ENCODE measurements at regions not wholly inside any gene's neighbourhood (a gene's known extent, or its start where the extent isn't known, plus 50 kb on each side); places are given as distances from the start of the nearest gene placed in this dataset.

DNA sequence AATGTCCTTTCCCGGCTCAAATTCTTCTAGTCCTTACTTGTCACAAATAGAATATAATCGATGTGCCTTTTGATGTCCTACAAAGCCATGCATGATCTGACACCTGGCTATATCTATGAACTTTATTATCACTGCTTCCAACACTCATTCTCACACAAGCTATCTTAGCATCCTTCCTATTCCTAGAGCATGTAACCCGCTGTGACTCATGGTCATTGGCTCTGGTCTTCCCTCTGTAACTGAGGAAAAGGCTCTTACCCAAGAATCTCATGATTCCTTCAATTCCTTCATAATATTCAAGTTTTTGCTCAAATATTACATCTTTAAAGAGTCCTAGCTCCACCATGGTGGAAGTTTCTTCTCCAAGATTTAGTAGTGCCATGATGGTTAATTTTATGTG lies 480.0 kb upstream of the PAPPA start:
- Histone ChIP-seq H3K4me3 (ENCODE audit: control insufficient read depth in 2 of 3, extremely low read depth in 1 of 3, insufficient read depth in 2 of 3, low read depth in 1 of 3, low read length in 3 of 3) (no peak overlapping the region), H3K27ac (ENCODE audit: control insufficient read depth, insufficient read depth, low read length) (peak overlapping the region; percentile 100), H3K79me2 (ENCODE audit: control insufficient read depth, insufficient read depth, low read length) (no peaks in the 10 kb centered on the region), H3K36me3 (ENCODE audit: control insufficient read depth in 2 of 2, extremely low read depth in 1 of 2, insufficient read depth in 2 of 2, low read length in 2 of 2) (no peaks in the 10 kb centered on the region), H3K9me1 (ENCODE audit: control insufficient read depth, extremely low read depth, insufficient read depth, low read length) (no peaks in the 10 kb centered on the region), H3K4me2 (ENCODE audit: control insufficient read depth, extremely low read depth, insufficient read depth, low read depth, low read length) (peak overlapping the region; percentile 36), H3K4me1 (ENCODE audit: control insufficient read depth, extremely low read depth, insufficient read depth, low read length) (peaks cover 39% of the 10 kb centered on the region), H4K20me1 (ENCODE audit: control insufficient read depth, extremely low read depth, insufficient read depth, low read length) (no peaks in the 10 kb centered on the region), H3K9me3 (ENCODE audit: control insufficient read depth, low read depth, low read length) (no peaks in the 10 kb centered on the region), H2AFZ (ENCODE audit: control insufficient read depth, low read length) (no peak overlapping the region), H3K27me3 (ENCODE audit: control insufficient read depth, extremely low read depth, insufficient read depth, low read length) (no peaks in the 10 kb centered on the region), H3K9ac (ENCODE audit: control insufficient read depth, extremely low read depth, insufficient read depth, low read length) (peak overlapping the region; percentile 86)
- FAIRE-seq: no peak
- dilution Hi-C loops (cut with MboI; ENCODE audit: extremely low pct_ligation_motif_present, low sequenced_read_pairs): no loop called here
- TF ChIP-seq, protein P1, sequence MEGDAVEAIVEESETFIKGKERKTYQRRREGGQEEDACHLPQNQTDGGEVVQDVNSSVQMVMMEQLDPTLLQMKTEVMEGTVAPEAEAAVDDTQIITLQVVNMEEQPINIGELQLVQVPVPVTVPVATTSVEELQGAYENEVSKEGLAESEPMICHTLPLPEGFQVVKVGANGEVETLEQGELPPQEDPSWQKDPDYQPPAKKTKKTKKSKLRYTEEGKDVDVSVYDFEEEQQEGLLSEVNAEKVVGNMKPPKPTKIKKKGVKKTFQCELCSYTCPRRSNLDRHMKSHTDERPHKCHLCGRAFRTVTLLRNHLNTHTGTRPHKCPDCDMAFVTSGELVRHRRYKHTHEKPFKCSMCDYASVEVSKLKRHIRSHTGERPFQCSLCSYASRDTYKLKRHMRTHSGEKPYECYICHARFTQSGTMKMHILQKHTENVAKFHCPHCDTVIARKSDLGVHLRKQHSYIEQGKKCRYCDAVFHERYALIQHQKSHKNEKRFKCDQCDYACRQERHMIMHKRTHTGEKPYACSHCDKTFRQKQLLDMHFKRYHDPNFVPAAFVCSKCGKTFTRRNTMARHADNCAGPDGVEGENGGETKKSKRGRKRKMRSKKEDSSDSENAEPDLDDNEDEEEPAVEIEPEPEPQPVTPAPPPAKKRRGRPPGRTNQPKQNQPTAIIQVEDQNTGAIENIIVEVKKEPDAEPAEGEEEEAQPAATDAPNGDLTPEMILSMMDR (optimal IDR thresholded peaks at IDR 0.05 in 1 of 3, IDR thresholded peaks at IDR 0.05 in 1 of 3, conservative IDR thresholded peaks at IDR 0.05 in 1 of 3; ENCODE audit: extremely low read depth in 1 of 3, insufficient read depth in 2 of 3, low read length in 3 of 3): no peak
- TF ChIP-seq EZH2 (IDR thresholded peaks at IDR 0.05; ENCODE audit: low read length): no peak
- DNase-seq (ENCODE audit: low read depth, low spot score): no peak

DNA sequence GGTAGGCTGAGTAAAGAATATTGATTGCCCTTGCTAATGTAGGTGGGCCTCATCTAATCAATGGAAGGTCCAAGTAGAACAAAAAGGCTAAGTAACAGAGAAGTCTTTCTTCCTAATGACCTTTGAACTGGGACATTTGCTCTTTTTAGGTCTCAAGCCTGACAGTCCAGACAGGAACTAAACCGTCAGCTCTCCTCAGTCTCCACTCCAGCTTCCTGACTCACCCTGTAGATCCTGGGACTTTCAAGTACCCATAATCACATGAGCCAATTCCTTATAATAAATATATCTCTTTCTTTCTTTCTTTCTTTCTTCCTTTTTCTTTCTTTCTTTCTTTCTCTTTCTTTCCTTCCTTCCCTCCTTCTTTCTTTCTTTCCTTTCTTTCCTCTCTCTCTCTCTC lies 479.5 kb upstream of the PAPPA start:
- Histone ChIP-seq H3K9me3 (ENCODE audit: control insufficient read depth, low read depth, low read length) (no peaks in the 10 kb centered on the region), H4K20me1 (ENCODE audit: control insufficient read depth, extremely low read depth, insufficient read depth, low read length) (no peaks in the 10 kb centered on the region), H3K4me3 (ENCODE audit: control insufficient read depth in 2 of 3, extremely low read depth in 1 of 3, insufficient read depth in 2 of 3, low read depth in 1 of 3, low read length in 3 of 3) (no peak overlapping the region), H3K36me3 (ENCODE audit: control insufficient read depth in 2 of 2, extremely low read depth in 1 of 2, insufficient read depth in 2 of 2, low read length in 2 of 2) (no peaks in the 10 kb centered on the region), H3K79me2 (ENCODE audit: control insufficient read depth, insufficient read depth, low read length) (no peaks in the 10 kb centered on the region), H3K27ac (ENCODE audit: control insufficient read depth, insufficient read depth, low read length) (peak overlapping the region; percentile 100), H3K4me1 (ENCODE audit: control insufficient read depth, extremely low read depth, insufficient read depth, low read length) (peaks cover 34% of the 10 kb centered on the region), H2AFZ (ENCODE audit: control insufficient read depth, low read length) (peak overlapping the region; percentile 42), H3K4me2 (ENCODE audit: control insufficient read depth, extremely low read depth, insufficient read depth, low read depth, low read length) (no peak overlapping the region), H3K9ac (ENCODE audit: control insufficient read depth, extremely low read depth, insufficient read depth, low read length) (no peak overlapping the region), H3K27me3 (ENCODE audit: control insufficient read depth, extremely low read depth, insufficient read depth, low read length) (no peaks in the 10 kb centered on the region), H3K9me1 (ENCODE audit: control insufficient read depth, extremely low read depth, insufficient read depth, low read length) (no peaks in the 10 kb centered on the region)
- dilution Hi-C loops (cut with MboI; ENCODE audit: extremely low pct_ligation_motif_present, low sequenced_read_pairs): no loop called here
- DNase-seq (ENCODE audit: low read depth, low spot score) (no peak), FAIRE-seq (peak; percentile 41)
- TF ChIP-seq EZH2 (IDR thresholded peaks at IDR 0.05; ENCODE audit: low read length): no peak
- TF ChIP-seq, protein P1 (optimal IDR thresholded peaks at IDR 0.05 in 1 of 3, IDR thresholded peaks at IDR 0.05 in 1 of 3, conservative IDR thresholded peaks at IDR 0.05 in 1 of 3; ENCODE audit: extremely low read depth in 1 of 3, insufficient read depth in 2 of 3, low read length in 3 of 3): no peak
